ENCODE measurements at regions not wholly inside any gene's neighbourhood (a gene's known extent, or its start where the extent isn't known, plus 50 kb on each side); places are given as distances from the start of the nearest gene placed in this dataset.

GRCh38 chr6:165854061-165854862, 191.2 kb upstream of the PDE10A start:
- TF ChIP-seq, protein P1, sequence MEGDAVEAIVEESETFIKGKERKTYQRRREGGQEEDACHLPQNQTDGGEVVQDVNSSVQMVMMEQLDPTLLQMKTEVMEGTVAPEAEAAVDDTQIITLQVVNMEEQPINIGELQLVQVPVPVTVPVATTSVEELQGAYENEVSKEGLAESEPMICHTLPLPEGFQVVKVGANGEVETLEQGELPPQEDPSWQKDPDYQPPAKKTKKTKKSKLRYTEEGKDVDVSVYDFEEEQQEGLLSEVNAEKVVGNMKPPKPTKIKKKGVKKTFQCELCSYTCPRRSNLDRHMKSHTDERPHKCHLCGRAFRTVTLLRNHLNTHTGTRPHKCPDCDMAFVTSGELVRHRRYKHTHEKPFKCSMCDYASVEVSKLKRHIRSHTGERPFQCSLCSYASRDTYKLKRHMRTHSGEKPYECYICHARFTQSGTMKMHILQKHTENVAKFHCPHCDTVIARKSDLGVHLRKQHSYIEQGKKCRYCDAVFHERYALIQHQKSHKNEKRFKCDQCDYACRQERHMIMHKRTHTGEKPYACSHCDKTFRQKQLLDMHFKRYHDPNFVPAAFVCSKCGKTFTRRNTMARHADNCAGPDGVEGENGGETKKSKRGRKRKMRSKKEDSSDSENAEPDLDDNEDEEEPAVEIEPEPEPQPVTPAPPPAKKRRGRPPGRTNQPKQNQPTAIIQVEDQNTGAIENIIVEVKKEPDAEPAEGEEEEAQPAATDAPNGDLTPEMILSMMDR (IDR thresholded peaks at IDR 0.05) = no peak
- TF ChIP-seq POLR2A (IDR thresholded peaks at IDR 0.05) = no peak

All from prostate gland (tissue), 2 donors.